K562 (cell line): ENCODE measurements at regions not wholly inside any gene's neighbourhood (a gene's known extent, or its start where the extent isn't known, plus 50 kb on each side); places are given as distances from the start of the nearest gene placed in this dataset.

ENCODE experiments used
- HDGF ChIP-seq: fragments of 450-650 bp; IDR thresholded peaks from 2 replicates; pipeline ENCODE4 v1.6.1; 2016
- TF ChIP-seq, protein P1 (sequence below): fragments of 200-600 bp; sonication (generic); IDR thresholded peaks from one replicate; pipeline ENCODE4 v1.6.1; 2012; ENCODE audit warnings: mild to moderate bottlenecking, low read depth, low read length, inconsistent platforms

DNA sequence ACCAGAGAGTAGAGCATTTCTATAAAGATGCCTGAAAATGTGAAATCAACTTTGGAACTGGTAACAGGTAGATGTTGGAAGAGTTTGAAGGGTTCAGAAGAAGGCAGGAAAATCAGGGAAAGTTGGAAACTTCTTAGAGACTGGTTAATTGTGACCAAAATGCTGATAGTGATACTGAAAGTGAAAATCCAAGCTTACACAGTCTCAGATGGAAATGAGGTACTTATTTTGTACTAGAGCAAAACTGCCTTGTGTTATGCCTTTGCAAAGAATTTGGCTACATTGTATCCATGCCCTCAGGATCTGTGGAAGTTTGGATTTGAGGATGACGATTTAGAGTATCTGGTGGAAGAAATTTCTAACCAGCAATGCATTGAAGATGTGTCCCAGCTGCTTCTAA is 430.6 kb upstream of the KCND2 start (continued):
- TF ChIP-seq, protein P1, sequence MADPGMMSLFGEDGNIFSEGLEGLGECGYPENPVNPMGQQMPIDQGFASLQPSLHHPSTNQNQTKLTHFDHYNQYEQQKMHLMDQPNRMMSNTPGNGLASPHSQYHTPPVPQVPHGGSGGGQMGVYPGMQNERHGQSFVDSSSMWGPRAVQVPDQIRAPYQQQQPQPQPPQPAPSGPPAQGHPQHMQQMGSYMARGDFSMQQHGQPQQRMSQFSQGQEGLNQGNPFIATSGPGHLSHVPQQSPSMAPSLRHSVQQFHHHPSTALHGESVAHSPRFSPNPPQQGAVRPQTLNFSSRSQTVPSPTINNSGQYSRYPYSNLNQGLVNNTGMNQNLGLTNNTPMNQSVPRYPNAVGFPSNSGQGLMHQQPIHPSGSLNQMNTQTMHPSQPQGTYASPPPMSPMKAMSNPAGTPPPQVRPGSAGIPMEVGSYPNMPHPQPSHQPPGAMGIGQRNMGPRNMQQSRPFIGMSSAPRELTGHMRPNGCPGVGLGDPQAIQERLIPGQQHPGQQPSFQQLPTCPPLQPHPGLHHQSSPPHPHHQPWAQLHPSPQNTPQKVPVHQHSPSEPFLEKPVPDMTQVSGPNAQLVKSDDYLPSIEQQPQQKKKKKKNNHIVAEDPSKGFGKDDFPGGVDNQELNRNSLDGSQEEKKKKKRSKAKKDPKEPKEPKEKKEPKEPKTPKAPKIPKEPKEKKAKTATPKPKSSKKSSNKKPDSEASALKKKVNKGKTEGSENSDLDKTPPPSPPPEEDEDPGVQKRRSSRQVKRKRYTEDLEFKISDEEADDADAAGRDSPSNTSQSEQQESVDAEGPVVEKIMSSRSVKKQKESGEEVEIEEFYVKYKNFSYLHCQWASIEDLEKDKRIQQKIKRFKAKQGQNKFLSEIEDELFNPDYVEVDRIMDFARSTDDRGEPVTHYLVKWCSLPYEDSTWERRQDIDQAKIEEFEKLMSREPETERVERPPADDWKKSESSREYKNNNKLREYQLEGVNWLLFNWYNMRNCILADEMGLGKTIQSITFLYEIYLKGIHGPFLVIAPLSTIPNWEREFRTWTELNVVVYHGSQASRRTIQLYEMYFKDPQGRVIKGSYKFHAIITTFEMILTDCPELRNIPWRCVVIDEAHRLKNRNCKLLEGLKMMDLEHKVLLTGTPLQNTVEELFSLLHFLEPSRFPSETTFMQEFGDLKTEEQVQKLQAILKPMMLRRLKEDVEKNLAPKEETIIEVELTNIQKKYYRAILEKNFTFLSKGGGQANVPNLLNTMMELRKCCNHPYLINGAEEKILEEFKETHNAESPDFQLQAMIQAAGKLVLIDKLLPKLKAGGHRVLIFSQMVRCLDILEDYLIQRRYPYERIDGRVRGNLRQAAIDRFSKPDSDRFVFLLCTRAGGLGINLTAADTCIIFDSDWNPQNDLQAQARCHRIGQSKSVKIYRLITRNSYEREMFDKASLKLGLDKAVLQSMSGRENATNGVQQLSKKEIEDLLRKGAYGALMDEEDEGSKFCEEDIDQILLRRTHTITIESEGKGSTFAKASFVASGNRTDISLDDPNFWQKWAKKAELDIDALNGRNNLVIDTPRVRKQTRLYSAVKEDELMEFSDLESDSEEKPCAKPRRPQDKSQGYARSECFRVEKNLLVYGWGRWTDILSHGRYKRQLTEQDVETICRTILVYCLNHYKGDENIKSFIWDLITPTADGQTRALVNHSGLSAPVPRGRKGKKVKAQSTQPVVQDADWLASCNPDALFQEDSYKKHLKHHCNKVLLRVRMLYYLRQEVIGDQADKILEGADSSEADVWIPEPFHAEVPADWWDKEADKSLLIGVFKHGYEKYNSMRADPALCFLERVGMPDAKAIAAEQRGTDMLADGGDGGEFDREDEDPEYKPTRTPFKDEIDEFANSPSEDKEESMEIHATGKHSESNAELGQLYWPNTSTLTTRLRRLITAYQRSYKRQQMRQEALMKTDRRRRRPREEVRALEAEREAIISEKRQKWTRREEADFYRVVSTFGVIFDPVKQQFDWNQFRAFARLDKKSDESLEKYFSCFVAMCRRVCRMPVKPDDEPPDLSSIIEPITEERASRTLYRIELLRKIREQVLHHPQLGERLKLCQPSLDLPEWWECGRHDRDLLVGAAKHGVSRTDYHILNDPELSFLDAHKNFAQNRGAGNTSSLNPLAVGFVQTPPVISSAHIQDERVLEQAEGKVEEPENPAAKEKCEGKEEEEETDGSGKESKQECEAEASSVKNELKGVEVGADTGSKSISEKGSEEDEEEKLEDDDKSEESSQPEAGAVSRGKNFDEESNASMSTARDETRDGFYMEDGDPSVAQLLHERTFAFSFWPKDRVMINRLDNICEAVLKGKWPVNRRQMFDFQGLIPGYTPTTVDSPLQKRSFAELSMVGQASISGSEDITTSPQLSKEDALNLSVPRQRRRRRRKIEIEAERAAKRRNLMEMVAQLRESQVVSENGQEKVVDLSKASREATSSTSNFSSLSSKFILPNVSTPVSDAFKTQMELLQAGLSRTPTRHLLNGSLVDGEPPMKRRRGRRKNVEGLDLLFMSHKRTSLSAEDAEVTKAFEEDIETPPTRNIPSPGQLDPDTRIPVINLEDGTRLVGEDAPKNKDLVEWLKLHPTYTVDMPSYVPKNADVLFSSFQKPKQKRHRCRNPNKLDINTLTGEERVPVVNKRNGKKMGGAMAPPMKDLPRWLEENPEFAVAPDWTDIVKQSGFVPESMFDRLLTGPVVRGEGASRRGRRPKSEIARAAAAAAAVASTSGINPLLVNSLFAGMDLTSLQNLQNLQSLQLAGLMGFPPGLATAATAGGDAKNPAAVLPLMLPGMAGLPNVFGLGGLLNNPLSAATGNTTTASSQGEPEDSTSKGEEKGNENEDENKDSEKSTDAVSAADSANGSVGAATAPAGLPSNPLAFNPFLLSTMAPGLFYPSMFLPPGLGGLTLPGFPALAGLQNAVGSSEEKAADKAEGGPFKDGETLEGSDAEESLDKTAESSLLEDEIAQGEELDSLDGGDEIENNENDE: no peak
- TF ChIP-seq HDGF: no peak
